Hepatocyte (in vitro differentiated cells): ENCODE measurements at regions not wholly inside any gene's neighbourhood (a gene's known extent, or its start where the extent isn't known, plus 50 kb on each side); places are given as distances from the start of the nearest gene placed in this dataset.

Source experiments
- EZH2 ChIP-seq: fragments of 200-600 bp; sonication (generic); IDR thresholded peaks from 2 replicates; pipeline ENCODE4 v1.6.1; 2016; ENCODE audit warnings: antibody characterized with exemption, mild to moderate bottlenecking, borderline replicate concordance
- EZH2phosphoT487 ChIP-seq: fragments of 200-600 bp; sonication (generic); IDR thresholded peaks from one replicate; pipeline ENCODE4 v1.6.1; 2018; ENCODE audit warnings: antibody characterized with exemption, mild to moderate bottlenecking, low read depth, moderate library complexity; ENCODE audit not compliant: unreplicated experiment, severe bottlenecking
- TF ChIP-seq, protein P1 (sequence below): fragments of 200-600 bp; sonication (generic); IDR thresholded peaks from 2 replicates; pipeline ENCODE4 v1.5.1; 2016; ENCODE audit warnings: antibody characterized with exemption, mild to moderate bottlenecking; ENCODE audit not compliant: poor library complexity

DNA sequence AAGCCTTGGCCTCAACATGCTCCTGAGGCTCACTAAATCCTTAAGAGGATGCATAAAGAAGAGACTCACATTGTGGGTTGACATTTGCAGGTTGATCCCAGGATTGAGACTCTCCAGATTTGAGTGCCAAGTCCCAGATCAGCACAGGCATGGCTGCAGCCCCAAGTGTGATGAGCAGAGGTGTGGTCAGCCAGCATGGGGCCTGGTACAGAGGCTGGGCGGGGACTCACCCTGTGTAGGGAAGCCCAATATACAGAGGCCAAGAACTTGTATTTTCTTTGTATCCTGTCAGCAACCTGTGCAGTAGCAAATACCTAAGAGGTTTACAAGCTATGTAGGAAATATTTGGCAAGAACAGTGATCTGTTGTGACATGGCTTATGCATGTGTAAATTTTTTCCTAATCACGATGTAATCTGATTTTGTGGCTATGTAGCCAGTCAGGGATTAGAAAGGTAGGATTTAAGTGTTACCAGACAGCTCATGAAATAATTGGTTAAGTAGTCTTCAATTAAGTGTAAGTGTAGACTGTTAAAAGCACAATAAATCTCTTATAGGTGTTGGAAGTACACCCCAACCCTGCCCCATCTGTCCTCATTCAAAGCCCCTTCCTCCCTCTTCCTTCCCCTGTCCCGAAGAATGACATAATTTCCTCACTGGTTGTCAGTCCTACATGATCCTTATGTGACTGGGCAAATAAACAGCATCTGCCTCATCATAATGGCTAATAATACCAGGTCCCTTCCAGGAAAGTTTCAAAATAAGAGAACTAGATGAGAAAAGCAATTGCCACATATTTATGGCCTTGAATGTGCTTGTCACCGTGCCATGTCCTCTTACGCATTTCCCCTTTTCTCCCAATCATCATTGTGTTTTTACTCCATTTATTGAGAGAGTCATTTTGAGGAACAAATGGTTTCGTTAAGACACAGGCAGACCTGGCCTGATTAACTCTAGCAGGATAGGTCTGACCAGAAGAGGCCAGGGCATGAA is 120.9 kb downstream of the HLX start:
- TF ChIP-seq, protein P1, sequence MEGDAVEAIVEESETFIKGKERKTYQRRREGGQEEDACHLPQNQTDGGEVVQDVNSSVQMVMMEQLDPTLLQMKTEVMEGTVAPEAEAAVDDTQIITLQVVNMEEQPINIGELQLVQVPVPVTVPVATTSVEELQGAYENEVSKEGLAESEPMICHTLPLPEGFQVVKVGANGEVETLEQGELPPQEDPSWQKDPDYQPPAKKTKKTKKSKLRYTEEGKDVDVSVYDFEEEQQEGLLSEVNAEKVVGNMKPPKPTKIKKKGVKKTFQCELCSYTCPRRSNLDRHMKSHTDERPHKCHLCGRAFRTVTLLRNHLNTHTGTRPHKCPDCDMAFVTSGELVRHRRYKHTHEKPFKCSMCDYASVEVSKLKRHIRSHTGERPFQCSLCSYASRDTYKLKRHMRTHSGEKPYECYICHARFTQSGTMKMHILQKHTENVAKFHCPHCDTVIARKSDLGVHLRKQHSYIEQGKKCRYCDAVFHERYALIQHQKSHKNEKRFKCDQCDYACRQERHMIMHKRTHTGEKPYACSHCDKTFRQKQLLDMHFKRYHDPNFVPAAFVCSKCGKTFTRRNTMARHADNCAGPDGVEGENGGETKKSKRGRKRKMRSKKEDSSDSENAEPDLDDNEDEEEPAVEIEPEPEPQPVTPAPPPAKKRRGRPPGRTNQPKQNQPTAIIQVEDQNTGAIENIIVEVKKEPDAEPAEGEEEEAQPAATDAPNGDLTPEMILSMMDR: no peak
- TF ChIP-seq EZH2 (no peak), EZH2phosphoT487 (no peak)
